Cerebellar cortex (tissue), 1 donor: ENCODE measurements at regions not wholly inside any gene's neighbourhood (a gene's known extent, or its start where the extent isn't known, plus 50 kb on each side); places are given as distances from the start of the nearest gene placed in this dataset.
"Not testable (repeated sequence)": the region's sequence is repeated elsewhere in the genome, so short reads cannot be mapped to it uniquely, and the experiment has no call there.

Source experiments
- DNase-seq: peaks from one replicate; pipeline ENCODE4 v3.0.0-alpha.2; 2015; ENCODE audit warnings: low spot score

DNA sequence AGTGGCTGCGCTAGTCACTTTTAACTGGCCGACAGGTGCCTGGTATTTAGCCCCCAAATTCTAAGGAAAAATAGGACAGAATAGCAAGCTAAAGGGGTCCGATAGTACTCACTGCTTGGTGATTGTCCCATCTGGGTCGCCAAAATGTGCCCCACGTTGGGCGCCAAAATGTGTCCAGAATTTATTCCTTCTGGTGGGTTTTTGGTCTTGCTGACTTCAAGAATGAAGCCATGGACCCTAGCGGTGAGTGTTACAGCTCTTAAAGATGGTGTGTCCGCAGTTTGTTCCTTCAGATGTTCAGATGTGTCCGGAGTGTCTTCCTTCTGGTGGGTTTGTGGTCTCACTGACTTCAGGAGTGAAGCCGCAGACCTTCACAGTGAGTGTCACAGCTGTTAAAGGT, 144.8 kb upstream of the XIRP2 start:
- DNase-seq, result not testable (repeated sequence)

- DNase-seq, result no peak
Measured at GRCh38 chr2:166727095-166727494, 161.2 kb upstream of the XIRP2 start.

DNA sequence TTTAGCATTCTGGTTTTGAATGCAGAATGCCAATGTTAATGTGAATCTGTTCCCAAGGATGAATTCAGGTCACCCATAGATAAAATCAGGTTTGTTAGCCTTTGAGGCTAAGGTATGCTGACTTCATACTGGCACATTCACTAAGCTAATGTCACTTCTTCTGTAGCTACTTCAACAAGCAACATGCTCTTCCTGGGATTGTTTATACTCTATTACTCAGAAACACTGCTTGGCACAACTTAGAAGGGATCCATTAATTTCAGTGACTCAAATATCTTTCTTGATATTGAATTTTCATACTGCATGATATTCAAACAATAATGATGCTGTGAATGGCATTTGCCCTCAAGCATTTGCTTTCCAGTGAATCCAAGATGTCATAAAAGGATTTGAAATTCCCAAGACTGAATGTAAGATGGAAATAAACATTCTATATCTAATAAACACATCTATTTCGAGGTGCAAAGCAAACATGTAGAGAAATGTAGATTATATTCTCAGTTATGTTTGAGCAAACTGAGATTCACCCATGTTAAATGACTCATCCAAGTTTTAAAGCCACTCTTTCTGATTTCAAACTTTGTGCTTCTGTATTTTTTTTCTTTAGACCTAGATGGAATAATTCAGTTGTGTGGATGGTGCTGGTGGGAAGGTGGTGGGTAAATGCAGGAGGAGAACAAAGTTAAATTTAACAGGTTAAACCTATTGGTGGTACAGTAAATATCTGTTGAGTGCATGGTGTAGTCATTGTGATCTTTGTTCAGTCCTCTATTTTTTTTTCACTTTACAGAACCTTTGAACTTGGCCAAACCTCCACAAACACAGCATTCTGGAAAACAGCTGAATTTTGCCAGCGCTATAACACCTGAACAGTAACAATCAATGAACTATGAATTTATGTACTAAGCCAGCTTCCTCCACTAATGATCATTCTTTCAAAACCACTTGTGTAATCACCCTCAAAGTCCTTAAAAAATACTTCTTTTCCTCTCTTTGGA, 162.1 kb upstream of the XIRP2 start:
- DNase-seq, result no peak

DNA sequence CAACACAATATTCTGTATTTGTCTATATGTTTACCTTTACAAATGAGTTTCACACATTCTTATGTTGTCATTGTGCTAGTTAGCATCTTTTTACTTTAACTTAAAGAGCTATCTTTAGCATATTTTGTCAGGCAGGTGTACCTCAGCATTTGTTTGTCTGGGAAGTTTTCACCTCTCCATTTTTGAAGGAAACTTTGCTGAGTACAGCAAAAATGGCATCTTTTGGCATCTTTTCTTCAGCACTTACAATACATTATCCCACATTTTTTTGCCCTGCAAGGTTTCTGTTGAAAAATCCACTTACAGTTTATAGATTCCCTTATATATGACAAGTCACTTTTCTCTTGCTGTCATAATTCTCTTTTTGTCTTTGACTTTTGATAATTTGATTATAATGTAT, 171.3 kb upstream of the XIRP2 start:
- no peak for DNase-seq

DNA sequence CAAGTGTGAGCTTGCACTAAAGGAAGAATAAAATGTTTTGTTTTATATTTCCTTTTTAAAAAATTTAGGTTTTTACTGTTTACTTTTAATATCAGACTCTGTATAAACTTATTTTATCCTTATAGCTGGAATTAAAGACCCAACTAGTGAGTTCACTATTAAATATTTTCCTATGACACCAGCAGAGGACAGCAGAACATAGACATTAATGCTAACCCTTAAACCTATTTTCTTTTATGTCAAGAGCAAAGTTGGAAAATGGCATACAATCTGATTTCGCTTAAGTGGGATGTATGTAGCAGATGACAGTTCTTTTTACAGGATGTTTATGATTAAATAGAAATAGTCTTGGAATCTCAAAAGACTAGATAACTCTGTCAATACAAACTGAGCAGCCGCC, 188.2 kb upstream of the XIRP2 start:
- no peak for DNase-seq

DNA sequence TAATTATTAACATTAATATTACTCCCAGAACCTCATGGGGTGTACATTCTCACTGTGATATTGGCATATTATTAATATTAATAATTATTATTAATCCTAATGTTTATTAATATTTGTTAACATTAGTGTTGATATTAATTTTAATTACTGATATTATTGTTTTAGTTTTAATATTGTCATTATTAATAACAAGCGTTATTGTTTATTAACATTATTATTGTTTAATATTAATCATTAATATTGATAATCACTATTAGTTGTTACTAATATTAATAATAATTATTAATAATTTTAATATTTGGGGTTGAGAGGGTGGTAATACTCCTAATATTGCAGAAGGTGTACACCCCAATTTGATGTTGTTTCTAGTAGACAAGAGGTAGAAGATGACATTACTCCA, 193.1 kb upstream of the XIRP2 start:
- no peak for DNase-seq

GRCh38 chr2:166686057-166686456, 192.0 kb upstream of the SCN7A start:
- not testable (repeated sequence) for DNase-seq

DNA sequence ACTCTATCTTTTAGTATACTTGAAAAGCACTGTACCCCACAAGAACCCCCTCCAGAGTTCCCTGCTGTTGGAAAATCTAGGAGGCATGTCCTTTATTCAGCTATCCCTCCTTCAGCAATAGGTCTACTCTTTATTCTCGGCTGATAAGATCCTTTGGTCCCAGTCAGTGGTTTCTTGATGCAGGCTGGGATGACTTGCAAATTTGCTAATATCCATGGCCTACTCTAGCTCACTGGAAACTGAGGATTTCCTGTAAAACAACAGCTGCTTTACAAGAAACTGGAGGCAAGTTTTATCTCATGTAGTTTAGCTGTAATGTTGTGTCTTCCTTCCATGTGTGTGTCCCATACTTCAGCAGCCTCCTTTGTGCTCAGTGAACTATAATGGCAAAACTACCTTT, 183.9 kb upstream of the SCN7A start:
- no peak for DNase-seq

- DNase-seq, result no peak
Measured at GRCh38 chr2:166676716-166677115, 182.7 kb upstream of the SCN7A start.

GRCh38 chr2:166675553-166675952, 181.5 kb upstream of the SCN7A start:
- DNase-seq, result no peak

DNA sequence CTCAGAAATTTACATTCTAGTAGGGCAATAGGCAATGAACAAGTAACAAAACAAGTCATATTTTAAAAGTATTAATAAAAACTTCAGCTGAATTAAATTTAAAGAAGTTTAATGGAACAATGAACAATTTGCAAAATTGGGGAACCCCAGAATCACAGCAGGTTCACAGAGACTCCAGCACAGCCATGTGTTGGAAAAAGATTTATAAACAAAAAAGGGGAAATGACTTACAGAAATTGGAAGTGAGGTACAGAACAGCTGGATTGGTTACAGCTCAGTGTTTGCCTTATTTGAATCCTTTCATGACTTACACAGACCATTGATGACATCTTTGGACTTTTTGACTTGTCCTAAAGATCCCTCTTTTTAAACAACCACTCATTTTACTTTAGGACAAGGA, 179.9 kb upstream of the SCN7A start:
- no peak for DNase-seq

DNA sequence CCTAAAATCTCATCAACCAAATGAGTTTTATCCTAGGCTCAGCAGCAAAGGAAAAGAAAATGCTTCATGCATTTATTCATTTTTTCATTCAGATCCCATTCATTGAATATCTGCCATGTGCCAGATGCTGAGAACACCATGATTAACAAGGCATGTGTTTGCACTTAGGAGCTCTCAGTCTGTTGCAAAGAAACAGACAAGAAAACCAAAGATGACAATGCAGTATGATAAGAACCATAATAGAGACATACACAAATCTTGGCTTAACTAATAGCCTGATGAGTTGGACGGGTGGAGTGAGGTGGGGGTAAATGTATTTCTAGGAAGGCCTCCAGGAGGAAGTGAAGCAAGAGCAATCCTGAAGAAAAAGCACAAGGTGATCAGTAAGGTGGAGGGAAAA, 177.8 kb upstream of the SCN7A start:
- no peak for DNase-seq

DNA sequence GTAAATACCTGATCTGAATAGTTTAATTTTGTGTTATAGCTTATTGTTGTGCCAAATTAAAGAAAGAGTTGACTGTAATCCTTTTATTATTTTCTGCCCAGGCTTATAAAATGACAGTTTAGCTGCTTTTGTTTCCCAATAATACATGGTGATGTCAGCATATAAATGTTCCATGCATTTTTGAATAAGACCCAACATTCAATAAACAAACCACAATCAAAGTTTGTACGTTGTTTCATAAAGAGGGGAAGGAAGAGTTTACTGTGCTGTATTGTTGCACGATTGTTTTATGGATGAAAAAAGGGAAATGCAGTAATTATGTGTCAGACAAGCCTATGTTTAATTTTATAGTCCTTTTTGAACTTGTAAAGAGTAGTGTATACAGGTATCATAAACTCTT, 177.2 kb upstream of the SCN7A start:
- no peak for DNase-seq

GRCh38 chr2:166665991-166666940, 172.2 kb upstream of the SCN7A start:
- no peak for DNase-seq

DNA sequence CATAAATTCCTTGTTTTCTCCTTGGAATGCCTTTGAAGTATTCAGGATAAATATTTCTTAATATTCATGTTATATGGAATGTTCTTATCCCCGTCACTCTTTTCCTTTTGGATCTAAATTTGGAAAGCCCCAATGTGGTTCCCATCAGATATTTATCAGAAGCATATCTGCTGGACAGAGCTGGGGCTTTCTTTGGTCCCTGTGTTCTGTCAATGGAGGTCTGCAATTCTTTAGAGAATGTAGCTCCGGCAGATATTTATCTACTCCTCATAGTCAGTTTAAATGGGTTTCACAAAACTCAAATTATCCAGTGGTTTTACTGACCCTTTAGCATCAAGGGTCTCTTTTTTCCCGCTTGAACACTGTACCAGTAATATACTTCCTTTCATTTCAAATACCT, 167.8 kb upstream of the SCN7A start:
- DNase-seq, result no peak

DNA sequence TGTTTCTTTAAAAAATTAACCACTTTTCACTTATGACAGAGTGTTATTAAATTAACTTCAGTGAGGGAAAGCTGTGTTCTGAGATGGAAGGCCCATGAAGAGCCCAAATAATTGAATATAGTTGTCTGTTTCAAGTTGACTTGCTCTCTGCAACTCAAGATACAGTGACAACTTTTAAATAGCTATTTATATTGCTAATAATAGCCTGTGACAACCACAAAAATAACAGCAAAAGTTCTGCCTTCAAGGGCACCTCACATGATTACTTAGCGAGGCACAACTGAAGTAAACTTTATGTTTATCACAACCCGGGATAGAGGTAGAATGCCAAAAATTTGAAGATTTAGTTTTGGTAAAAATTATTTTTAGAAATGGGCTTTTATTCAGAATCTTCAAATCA, 167.3 kb upstream of the SCN7A start:
- no peak for DNase-seq

DNA sequence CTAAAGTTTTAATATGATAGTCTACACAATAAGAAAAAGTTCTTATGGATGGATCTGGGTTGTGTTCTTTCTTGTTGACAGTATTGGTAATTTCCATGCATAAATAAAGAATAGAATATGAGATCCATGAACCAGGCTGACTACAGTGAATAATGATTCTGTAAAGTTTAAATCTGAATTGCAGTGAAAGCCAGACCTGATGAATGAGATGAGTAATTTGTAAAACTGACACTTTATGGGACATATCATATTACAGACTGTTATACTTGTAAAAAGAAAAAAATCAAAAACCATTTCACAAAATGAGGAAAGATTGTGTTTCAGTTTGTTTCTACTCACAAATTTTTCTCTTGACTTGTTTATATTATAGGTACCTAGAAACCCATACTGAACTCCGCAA, 164.9 kb upstream of the SCN7A start:
- no peak for DNase-seq

- no peak for DNase-seq
Measured at GRCh38 chr2:166653185-166653813, 159.2 kb upstream of the SCN7A start.

DNA sequence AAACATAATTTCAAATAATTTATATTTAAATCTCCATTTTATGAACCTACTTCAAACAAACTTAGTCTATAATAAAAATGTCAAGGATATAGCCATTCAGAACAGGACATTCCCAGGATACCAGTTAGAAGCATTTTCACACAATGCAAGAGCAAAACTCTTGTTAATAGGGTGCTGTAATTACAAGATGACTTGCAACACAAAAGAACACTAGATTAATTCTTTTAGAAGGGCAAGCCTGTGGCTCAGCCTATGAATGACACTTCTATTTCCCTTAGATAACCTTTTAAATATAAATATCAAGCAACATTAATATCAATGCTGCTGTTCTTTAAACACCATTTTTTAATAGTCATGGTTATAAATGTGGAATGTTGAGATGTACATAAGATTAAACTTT, 157.9 kb upstream of the SCN7A start:
- DNase-seq, result no peak

- DNase-seq, result no peak
Measured at GRCh38 chr2:166651080-166651675, 157.1 kb upstream of the SCN7A start.

DNA sequence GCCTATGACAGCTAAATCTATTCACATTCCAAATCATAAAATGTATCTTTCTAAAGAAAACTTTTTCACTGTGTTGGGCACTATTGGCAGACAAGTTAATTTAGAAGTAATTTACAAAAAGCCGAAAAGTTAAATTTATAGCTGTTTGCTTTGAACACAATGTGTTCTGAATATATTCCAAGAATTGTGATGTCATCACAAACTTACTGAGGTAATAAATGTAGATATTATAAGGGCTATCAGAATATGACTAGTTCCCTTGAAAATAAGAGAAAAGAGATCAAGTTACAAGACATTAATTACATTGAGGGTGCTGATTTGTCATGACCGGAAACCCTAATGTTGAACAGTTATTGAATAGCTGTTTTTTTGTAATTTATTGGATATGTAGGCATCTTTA, 153.9 kb upstream of the SCN7A start:
- DNase-seq, result no peak

- DNase-seq, result no peak
Measured at GRCh38 chr2:166643980-166644379, 149.9 kb upstream of the SCN7A start.
